NK-92 treated with Interleukin-12 subunit alpha and Interleukin-12 subunit beta, amount 100 ng/mL, for 24 hours (cell line): ENCODE measurements at regions not wholly inside any gene's neighbourhood (a gene's known extent, or its start where the extent isn't known, plus 50 kb on each side); places are given as distances from the start of the nearest gene placed in this dataset.
"Not testable (repeated sequence)": the region's sequence is repeated elsewhere in the genome, so short reads cannot be mapped to it uniquely, and the experiment has no call there.

Experiments
- DNase-seq: peaks from one replicate; lab custom pipeline; 2025; lab: John Stamatoyannopoulos, UW

- no peak for DNase-seq
These were observed 75.2 kb upstream of the SSBP2 start for GRCh38 chr5:81826128-81826527.

GRCh38 chr5:81825237-81825636, 74.3 kb upstream of the SSBP2 start:
- no peak for DNase-seq

GRCh38 chr5:81823736-81824135, 72.8 kb upstream of the SSBP2 start:
- not testable (repeated sequence) for DNase-seq

- no peak for DNase-seq
These were observed 70.0 kb upstream of the SSBP2 start for GRCh38 chr5:81820863-81821262.

GRCh38 chr5:81820318-81820636, 69.4 kb upstream of the SSBP2 start:
- DNase-seq = no peak

GRCh38 chr5:81819556-81820317, 68.8 kb upstream of the SSBP2 start:
- DNase-seq = no peak

- no peak for DNase-seq
These were observed 67.1 kb upstream of the SSBP2 start for GRCh38 chr5:81817980-81818379.

GRCh38 chr5:81817086-81817485, 66.2 kb upstream of the SSBP2 start:
- DNase-seq = no peak

GRCh38 chr5:81815321-81815720, 64.4 kb upstream of the SSBP2 start:
- DNase-seq = no peak

GRCh38 chr5:81808106-81808505, 57.2 kb upstream of the SSBP2 start:
- no peak for DNase-seq

GRCh38 chr5:81805086-81805485, 54.2 kb upstream of the SSBP2 start:
- DNase-seq = no peak

GRCh38 chr5:81803812-81804211, 52.9 kb upstream of the SSBP2 start:
- DNase-seq = no peak

- DNase-seq = no peak
These were observed 51.7 kb upstream of the SSBP2 start for GRCh38 chr5:81802625-81803024.

- DNase-seq = no peak
These were observed 51.1 kb upstream of the SSBP2 start for GRCh38 chr5:81802020-81802419.

GRCh38 chr5:81800797-81801196, 49.9 kb upstream of the SSBP2 start:
- DNase-seq = no peak
